ENCODE measurements at regions not wholly inside any gene's neighbourhood (a gene's known extent, or its start where the extent isn't known, plus 50 kb on each side); places are given as distances from the start of the nearest gene placed in this dataset.

- TF ChIP-seq POLR2A (IDR thresholded peaks at IDR 0.05; ENCODE audit: low read depth, low read length) (no peak), POLR2AphosphoS5 (IDR thresholded peaks at IDR 0.05; ENCODE audit: low read depth, low read length) (no peak), TAF1 (IDR thresholded peaks at IDR 0.05; ENCODE audit: low read depth, low read length) (no peak), SPI1 (IDR thresholded peaks at IDR 0.05; ENCODE audit: low read depth, low read length) (no peak)
Measured at GRCh38 chr3:59567661-59568060, 517.8 kb upstream of the CFAP20DC start.

All from GM12891 (cell line).